ENCODE measurements at regions not wholly inside any gene's neighbourhood (a gene's known extent, or its start where the extent isn't known, plus 50 kb on each side); places are given as distances from the start of the nearest gene placed in this dataset.

- Histone ChIP-seq H2AFZ (ENCODE audit: low read depth, low read length) (no peak overlapping the region), H3K27me3 (ENCODE audit: insufficient read depth, low read length) (no peaks in the 10 kb centered on the region), H3K27ac (ENCODE audit: low read depth, low read length) (no peak overlapping the region), H3K4me2 (ENCODE audit: low read length) (no peak overlapping the region), H3K4me3 (ENCODE audit: insufficient read depth, low read depth, low read length) (no peak overlapping the region), H3K9me3 (ENCODE audit: insufficient read depth, low read depth, low read length) (no peaks in the 10 kb centered on the region), H4K20me1 (ENCODE audit: insufficient read depth, low read length) (no peaks in the 10 kb centered on the region), H3K36me3 (ENCODE audit: insufficient read depth, low read length) (no peaks in the 10 kb centered on the region), H3K9ac (ENCODE audit: low read length) (no peak overlapping the region), H3K79me2 (ENCODE audit: insufficient read depth, low read length) (no peaks in the 10 kb centered on the region), H3K4me1 (ENCODE audit: insufficient read depth, low read length) (no peaks in the 10 kb centered on the region)
- Mint-ChIP-seq H3K4me3 (ENCODE audit: unreplicated experiment) (no peak overlapping the region), H3K27me3 (ENCODE audit: low read depth, unreplicated experiment) (no peaks in the 10 kb centered on the region), H3K4me1 (ENCODE audit: low read depth, unreplicated experiment) (peaks cover 3% of the 10 kb centered on the region), H3K27ac (ENCODE audit: unreplicated experiment) (no peak overlapping the region), H3K36me3 (ENCODE audit: low read depth, unreplicated experiment) (peaks cover 10% of the 10 kb centered on the region), H3K9me3 (ENCODE audit: unreplicated experiment) (no peaks in the 10 kb centered on the region)
- no peak for TF ChIP-seq EZH2 (IDR thresholded peaks at IDR 0.05; ENCODE audit: insufficient read depth, low read length)
- TF ChIP-seq CTCF (IDR thresholded peaks at IDR 0.05; ENCODE audit: insufficient read depth, low read depth, low read length): no peak
- FAIRE-seq: no peak
- DNase-seq (ENCODE audit: low read depth): no peak
Measured at GRCh38 chr21:25406887-25407579, 200.2 kb downstream of the MRPL39 start.

- Mint-ChIP-seq H3K27ac (ENCODE audit: unreplicated experiment) (no peak overlapping the region), H3K4me1 (ENCODE audit: low read depth, unreplicated experiment) (peaks cover 3% of the 10 kb centered on the region), H3K4me3 (ENCODE audit: unreplicated experiment) (no peak overlapping the region), H3K9me3 (ENCODE audit: unreplicated experiment) (peaks cover 2% of the 10 kb centered on the region), H3K27me3 (ENCODE audit: low read depth, unreplicated experiment) (no peaks in the 10 kb centered on the region), H3K36me3 (ENCODE audit: low read depth, unreplicated experiment) (peaks cover 17% of the 10 kb centered on the region)
- no peaks in the 10 kb centered on the region for H3K27me3 ChIP-seq (ENCODE audit: insufficient read depth, low read length)
- H3K9ac ChIP-seq (ENCODE audit: low read length): no peak overlapping the region
- FAIRE-seq: no peak
- no peaks in the 10 kb centered on the region for H3K9me3 ChIP-seq (ENCODE audit: insufficient read depth, low read depth, low read length)
- H3K27ac ChIP-seq (ENCODE audit: low read depth, low read length): no peak overlapping the region
- no peak for DNase-seq (ENCODE audit: low read depth)
- H4K20me1 ChIP-seq (ENCODE audit: insufficient read depth, low read length): no peaks in the 10 kb centered on the region
- no peak overlapping the region for H2AFZ ChIP-seq (ENCODE audit: low read depth, low read length)
- H3K4me1 ChIP-seq (ENCODE audit: insufficient read depth, low read length): no peaks in the 10 kb centered on the region
- no peaks in the 10 kb centered on the region for H3K79me2 ChIP-seq (ENCODE audit: insufficient read depth, low read length)
- no peak overlapping the region for H3K4me3 ChIP-seq (ENCODE audit: insufficient read depth, low read depth, low read length)
- TF ChIP-seq EZH2 (IDR thresholded peaks at IDR 0.05; ENCODE audit: insufficient read depth, low read length): no peak
- TF ChIP-seq CTCF (IDR thresholded peaks at IDR 0.05; ENCODE audit: insufficient read depth, low read depth, low read length): no peak
- H3K36me3 ChIP-seq (ENCODE audit: insufficient read depth, low read length): no peaks in the 10 kb centered on the region
- H3K4me2 ChIP-seq (ENCODE audit: low read length): no peak overlapping the region
Measured at GRCh38 chr21:25405984-25406383, 201.3 kb downstream of the MRPL39 start.

All from astrocyte (in vitro differentiated cells and primary cell).